Upper lobe of left lung (tissue), 4 donors: ENCODE measurements at regions not wholly inside any gene's neighbourhood (a gene's known extent, or its start where the extent isn't known, plus 50 kb on each side); places are given as distances from the start of the nearest gene placed in this dataset.

Experiments used
- CTCF ChIP-seq, 6 experiments: fragments of 450-650 bp in 4 of 6; fragments of 200-600 bp in 2 of 6; sonication (generic) in 2 of 6; IDR thresholded peaks; one replicate each; pipeline ENCODE4 v1.5.1; 2016 to 2019; ENCODE audit warnings: antibody characterized with exemption in 6 of 6
- EP300 ChIP-seq, 4 donors: sonication (generic); formaldehyde crosslinking; IDR thresholded peaks; one replicate each; pipeline ENCODE4 v1.5.1; 2017; ENCODE audit warnings: antibody characterized with exemption in 4 of 4, control low read depth in 2 of 4
- POLR2A ChIP-seq, 4 donors: fragments of 450-650 bp; IDR thresholded peaks; one replicate each; pipeline ENCODE4 v1.5.1; 2016 to 2017; ENCODE audit warnings: antibody characterized with exemption in 4 of 4, mild to moderate bottlenecking in 2 of 4
- POLR2AphosphoS5 ChIP-seq, 2 donors: sonication (generic); formaldehyde crosslinking; IDR thresholded peaks; one replicate each; pipeline ENCODE4 v1.5.1; 2017; ENCODE audit warnings: antibody characterized with exemption in 2 of 2

GRCh38 chr7:110470420-110470819 lies 620.5 kb upstream of the LRRN3 start:
- TF ChIP-seq POLR2A (IDR thresholded peaks at IDR 0.05) (no peak), POLR2AphosphoS5 (IDR thresholded peaks at IDR 0.05) (no peak), CTCF (IDR thresholded peaks at IDR 0.05) (no peak), EP300 (IDR thresholded peaks at IDR 0.05) (no peak)
